ENCODE measurements at regions not wholly inside any gene's neighbourhood (a gene's known extent, or its start where the extent isn't known, plus 50 kb on each side); places are given as distances from the start of the nearest gene placed in this dataset.

DNA sequence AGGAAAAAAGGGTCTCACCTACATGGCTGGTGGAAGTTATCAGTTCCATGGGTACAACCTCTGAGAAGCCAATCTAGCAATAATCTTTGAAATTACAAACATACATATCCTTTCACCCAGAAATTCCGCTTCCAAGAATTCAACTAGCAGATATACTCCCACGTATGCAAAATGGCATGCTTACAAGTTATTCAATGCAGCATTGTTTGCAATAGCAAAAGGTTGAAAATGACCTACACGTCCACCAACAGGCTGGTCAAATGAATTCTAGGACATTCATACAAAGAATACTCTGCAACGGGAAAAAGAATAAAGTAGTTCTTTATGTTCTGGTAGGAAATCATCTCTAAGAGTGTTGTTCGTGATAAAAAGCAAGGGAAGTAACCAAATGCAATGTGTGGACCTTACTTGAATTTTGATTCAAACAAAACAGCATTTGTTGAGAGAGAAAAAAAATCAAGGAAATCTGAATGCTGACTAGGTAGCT, 63.7 kb upstream of the NLK start:
- FAIRE-seq, result no peak
- TF ChIP-seq POLR2A (IDR thresholded peaks at IDR 0.05; ENCODE audit: low read depth, low read length), result no peak
- no peak for DNase-seq (ENCODE audit: insufficient read length, low spot score)

DNA sequence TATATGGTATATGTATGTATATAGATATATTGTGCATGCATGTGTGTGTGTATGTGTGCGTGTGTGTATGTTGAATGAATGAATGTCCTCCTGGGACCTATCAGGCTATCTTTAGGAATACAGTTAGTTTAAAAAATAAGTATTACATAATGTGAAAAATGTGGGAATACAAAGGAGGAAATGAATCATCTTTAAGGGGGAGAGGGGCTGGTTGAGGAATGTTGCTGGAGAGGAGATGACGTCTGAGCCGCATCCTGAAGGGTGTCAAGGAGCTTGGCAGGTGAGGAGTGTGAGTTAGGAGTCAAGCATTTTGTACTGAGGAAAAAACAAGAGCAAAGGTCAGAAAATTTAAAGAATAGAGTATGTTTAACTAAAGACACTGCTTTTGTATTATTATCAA, 62.4 kb upstream of the NLK start:
- FAIRE-seq (no peak), DNase-seq (ENCODE audit: insufficient read length, low spot score) (peak; percentile 51)
- TF ChIP-seq POLR2A (IDR thresholded peaks at IDR 0.05; ENCODE audit: low read depth, low read length), result no peak

DNA sequence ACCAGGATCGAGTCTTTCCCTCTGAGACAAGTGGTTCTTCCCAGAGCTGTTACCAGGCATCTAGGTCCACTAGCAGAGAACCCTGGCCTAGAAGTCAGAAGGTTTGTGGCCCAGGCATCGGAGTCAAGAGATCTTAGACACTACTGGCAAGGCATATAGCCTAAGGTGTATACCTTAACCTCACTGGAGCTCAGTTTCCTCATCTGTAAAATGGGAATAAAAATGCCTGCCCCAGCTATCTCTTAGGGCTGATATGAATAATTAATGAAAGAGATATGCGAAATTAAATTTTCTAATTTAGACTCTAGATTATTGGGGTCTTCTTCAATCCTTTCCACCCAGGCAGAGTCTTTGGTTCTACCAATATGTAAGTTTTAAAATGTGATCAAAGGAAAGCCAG, 60.5 kb upstream of the NLK start:
- no peak for DNase-seq (ENCODE audit: insufficient read length, low spot score)
- TF ChIP-seq POLR2A (IDR thresholded peaks at IDR 0.05; ENCODE audit: low read depth, low read length), result no peak
- no peak for FAIRE-seq

DNA sequence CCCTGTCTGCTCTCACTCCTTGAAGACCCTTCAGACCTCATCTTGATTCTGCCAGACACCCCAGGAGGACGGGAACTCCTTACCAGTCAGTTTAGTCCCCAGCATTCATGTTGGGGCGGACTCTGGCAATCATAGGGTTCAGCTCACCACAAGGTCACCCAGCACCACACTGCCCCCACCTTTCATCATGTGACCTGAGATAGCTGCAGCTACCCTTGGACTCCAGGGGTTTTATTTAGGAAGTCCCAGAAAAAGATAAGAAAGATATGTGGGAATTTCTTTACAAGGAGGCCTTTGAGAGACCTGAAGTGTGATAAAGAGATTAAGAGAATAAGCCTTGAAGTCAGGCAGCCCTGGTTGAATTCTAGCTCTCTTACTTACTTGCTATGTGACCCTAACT, 59.8 kb upstream of the NLK start:
- no peak for TF ChIP-seq POLR2A (IDR thresholded peaks at IDR 0.05; ENCODE audit: low read depth, low read length)
- FAIRE-seq (no peak), DNase-seq (ENCODE audit: insufficient read length, low spot score) (no peak)

DNA sequence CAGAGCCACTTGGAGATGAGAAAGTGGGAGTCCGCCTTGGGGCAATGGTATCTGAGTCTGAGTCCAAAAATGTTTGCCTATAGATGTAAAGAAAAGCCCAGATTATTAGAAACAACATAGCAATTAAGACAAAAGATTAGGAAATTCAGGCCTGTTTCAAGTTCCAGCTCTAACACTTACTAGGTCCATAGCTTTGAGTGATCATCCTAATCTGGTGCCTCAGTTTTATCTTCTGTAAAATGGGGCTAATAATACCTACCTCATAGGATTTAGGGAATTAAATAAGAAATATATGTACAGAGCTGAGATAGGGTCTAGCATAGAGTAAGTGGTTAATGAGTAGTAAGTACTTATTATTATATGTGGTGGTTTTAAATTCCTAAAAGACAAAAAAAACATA, 58.6 kb upstream of the NLK start:
- no peak for FAIRE-seq

DNA sequence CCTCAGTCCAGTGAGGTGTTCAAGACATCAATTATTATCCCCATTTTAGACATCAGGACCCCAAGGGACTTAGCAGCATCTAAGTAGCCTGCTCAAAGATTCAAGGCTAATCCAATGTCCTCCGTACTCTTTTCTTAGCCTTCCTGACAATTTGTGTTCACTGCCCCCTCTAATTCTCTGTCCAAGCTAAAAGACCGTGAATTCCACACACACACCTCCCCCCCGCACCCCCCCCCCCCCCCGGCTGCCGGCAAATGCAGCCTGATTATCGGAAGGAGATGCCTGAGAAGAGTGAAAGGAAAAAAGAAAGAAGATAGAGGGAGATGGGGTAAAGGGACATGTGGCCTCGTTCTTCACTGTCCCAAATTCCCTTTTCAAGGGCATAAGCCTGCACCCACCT, 58.1 kb upstream of the NLK start:
- DNase-seq (ENCODE audit: insufficient read length, low spot score) (no peak), FAIRE-seq (no peak)
- TF ChIP-seq POLR2A (IDR thresholded peaks at IDR 0.05; ENCODE audit: low read depth, low read length), result no peak

More for the DNA sequence above, 58.6 kb upstream of the NLK start:
- no peak for DNase-seq (ENCODE audit: insufficient read length, low spot score)
- TF ChIP-seq POLR2A (IDR thresholded peaks at IDR 0.05; ENCODE audit: low read depth, low read length), result no peak

DNA sequence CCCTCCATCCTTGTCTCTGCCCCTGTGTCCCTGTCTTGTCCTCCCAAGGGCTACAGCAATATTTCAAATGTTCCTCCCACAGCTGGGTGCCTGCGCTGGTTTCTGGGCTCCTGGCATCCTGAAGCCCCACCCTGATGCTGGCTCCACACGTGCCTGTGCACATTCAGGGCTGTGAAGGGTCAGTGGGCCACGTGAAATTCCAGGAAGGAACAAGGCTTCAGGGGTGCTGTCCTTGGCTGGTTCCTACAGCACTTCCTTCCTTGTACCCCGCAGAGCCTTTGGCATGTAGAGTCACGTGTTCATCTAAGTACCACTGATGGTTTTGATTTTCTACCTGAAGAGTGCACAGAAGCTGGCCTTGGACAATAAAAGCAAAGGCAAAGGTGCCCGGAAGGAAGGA, 57.7 kb upstream of the NLK start:
- no peak for FAIRE-seq
- DNase-seq (ENCODE audit: insufficient read length, low spot score), result no peak
- no peak for TF ChIP-seq POLR2A (IDR thresholded peaks at IDR 0.05; ENCODE audit: low read depth, low read length)

DNA sequence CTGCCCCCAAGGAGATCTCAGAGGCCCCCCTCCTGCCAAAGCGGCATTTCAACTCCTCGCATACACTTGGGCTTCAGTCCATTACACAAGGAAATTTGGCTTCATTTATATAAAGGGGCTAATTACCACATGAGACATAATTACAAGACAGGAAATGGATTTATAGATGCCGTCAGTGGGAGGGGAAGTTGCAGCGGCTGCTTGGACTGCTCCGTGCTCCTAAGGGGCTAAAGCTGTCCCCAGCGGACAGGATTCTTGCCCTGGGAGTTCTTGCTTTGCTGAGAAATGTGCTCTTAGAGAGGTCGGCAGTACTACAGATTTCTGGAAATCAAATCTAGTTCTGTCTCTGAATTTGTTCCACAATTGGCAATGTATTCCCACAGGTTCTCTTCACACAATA, 57.2 kb upstream of the NLK start:
- TF ChIP-seq POLR2A (IDR thresholded peaks at IDR 0.05; ENCODE audit: low read depth, low read length), result no peak
- DNase-seq (ENCODE audit: insufficient read length, low spot score) (no peak), FAIRE-seq (no peak)

DNA sequence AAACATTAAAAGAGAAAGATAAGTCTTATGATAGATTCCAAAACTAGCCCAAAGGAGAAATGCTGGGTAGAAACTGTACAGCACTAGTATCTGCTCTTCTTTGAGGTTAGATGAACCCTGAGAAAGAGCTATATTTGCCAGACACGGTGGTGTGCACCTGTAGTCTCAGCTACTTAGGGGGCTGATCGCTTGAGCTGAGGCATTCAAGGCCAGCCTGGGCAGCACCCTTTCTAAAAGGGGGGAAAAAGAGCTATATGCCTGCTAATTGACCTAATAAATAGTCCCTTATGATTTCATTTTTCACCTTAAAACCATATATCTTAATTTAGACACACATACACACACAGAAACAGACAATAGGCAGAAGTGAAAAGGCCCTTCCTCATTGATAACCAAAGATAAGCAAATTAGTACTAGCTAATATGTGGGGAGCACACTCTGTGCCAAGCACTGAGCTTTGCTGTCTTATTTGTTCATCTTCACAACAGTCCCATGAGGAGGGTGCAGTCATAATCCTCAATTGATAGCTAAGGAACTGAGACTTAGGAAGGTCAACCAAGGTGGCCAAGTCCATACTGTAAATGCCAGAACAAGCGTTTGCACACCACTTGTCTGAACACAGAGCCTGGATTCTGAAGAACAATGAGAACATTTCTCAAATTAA, 56.6 kb upstream of the NLK start:
- no peak for TF ChIP-seq POLR2A (IDR thresholded peaks at IDR 0.05; ENCODE audit: low read depth, low read length)
- FAIRE-seq (no peak), DNase-seq (ENCODE audit: insufficient read length, low spot score) (no peak)

DNA sequence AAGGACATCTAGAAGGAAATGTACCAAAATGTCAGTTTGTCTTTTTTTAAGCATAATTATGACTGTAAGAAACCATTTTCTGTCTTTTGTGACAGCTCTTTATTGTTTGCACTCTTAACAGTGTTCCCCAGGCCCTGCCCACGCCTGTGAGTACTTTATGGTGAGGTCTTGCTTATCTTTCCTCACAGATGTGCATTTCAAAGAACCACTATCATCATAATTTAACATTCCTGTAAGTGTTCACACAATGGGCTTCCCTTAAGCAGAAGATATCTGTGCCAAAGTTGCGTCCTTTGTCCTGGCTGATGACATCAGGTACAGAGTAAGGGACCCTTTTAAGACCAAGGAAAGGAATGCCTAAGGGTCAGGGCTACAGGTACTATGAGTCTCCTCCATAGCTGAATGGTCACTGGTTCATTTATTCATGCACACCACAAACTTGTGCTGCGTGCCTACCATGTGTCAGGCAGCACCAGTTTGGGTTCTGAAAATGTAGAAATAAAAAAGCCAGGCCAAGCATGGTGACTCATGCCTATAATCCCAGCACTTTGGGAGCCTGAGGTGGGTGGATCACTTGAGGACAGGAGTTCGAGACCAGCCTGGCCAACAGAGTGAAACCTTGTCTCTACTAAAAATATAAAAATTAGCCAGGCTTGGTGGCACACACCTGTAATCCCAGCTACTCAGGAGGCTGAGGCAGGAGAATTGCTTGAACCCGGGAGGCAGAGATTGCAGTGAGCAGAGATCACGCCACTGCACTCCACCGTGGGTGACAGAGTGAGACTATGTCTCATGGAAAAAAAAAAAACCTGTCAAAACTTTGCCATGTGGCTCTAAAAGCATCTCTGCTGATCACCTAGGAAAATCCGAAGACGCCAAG, 55.4 kb upstream of the NLK start:
- DNase-seq (ENCODE audit: insufficient read length, low spot score) (no peak), FAIRE-seq (no peak)
- no peak for TF ChIP-seq POLR2A (IDR thresholded peaks at IDR 0.05; ENCODE audit: low read depth, low read length)

DNA sequence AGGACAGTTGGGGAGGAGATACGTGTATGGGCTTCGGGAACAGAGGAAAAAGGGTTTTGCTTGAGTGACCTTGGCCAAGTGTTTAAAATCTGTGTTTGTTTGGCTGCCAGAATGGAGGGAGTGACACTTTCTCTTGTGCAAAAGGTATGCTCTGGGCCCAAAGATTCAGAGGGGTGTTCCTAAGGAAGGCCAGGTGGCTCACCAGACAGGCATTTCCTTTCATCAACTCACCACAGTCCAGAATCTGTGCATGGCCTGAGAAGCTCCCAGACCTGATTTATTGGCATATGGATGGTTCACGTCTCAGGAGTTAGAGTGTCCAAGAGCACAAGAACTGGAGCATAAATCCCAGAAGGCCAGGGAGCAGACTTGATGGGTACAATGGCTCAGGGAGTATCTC, 53.4 kb upstream of the NLK start:
- FAIRE-seq (no peak), DNase-seq (ENCODE audit: insufficient read length, low spot score) (no peak)
- TF ChIP-seq POLR2A (IDR thresholded peaks at IDR 0.05; ENCODE audit: low read depth, low read length), result no peak

DNA sequence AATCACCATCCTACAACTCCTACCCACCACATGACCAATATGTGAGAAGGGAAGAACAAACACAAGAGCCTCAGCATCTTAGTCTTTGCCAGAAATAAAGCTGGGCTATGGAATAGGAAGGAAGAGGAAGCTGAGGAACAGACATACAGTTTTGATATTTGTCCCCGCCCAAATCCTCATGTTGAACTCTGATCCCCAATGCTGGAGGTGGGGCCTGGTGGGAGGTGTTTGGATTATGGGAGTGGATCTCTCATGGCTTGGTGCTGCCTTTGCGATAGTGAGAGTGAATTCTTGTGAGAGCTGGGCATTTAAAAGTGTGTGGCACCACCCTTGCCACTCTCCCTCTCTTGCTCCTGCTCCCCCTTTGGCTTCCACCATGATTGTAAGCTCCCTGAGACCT, 52.4 kb upstream of the NLK start:
- no peak for DNase-seq (ENCODE audit: insufficient read length, low spot score)
- no peak for FAIRE-seq
- TF ChIP-seq POLR2A (IDR thresholded peaks at IDR 0.05; ENCODE audit: low read depth, low read length), result no peak

DNA sequence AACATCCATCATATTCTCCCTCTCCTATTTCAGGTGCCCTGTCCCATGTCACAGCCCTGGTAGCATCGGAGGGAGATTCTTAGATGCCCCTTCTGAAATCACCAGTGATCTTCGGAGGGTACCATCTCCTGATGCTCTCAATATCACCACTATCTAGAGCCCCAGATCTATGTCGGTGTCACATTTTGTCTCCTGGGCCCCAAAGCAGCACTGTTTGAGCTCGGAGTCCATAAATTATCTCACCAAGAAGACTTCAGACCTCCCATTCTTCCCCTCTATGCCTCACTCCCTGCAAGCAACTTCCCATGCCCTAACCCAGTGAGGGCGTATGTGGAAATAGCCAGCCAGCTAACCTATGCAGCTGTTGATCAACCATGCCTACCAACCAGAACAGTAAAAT, 51.5 kb upstream of the NLK start:
- DNase-seq (ENCODE audit: insufficient read length, low spot score) (no peak), FAIRE-seq (no peak)
- no peak for TF ChIP-seq POLR2A (IDR thresholded peaks at IDR 0.05; ENCODE audit: low read depth, low read length)

DNA sequence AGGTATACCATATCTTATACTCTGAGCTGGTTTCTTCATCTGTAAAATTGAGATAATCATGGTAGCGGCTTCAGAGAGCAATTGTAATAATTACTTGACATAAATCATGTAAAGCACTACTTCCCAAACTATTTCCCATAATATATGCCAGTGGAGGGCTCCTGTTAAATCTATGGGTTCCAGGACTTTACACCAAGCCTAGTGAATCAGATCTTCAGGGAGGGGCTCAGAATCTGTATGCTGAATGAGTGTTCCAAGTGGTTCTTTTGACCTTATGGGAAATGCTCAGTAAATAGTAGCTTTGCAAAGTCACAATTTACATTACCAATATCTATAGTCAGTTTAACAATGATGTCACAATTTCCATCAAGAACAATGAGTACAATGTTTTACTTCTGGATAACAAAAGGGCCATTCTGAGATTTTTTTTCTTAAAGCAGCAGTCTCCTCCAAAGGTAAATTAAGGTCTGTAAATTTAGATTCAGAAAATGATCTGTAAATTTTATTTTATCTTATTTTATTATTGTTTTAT, 50.9 kb upstream of the NLK start:
- TF ChIP-seq POLR2A (IDR thresholded peaks at IDR 0.05; ENCODE audit: low read depth, low read length), result no peak
- DNase-seq (ENCODE audit: insufficient read length, low spot score) (no peak), FAIRE-seq (no peak)

Data from H54 (cell line).